Mesenchymal stem cell (in vitro differentiated cells and primary cell): ENCODE measurements at regions not wholly inside any gene's neighbourhood (a gene's known extent, or its start where the extent isn't known, plus 50 kb on each side); places are given as distances from the start of the nearest gene placed in this dataset.

Experiments used
- DNase-seq: peaks from one replicate; pipeline ENCODE4 v3.0.0-alpha.2; 2013
- H2AFZ ChIP-seq: one replicate; pipeline ENCODE4 v1.6.1; 2013; ENCODE audit warnings: low read depth, mild to moderate bottlenecking, control low read depth, inconsistent platforms, low read length, moderate library complexity
- H2AK5ac ChIP-seq: 2 replicates; pipeline ENCODE4 v1.6.1; 2013; ENCODE audit warnings: low read length, moderate library complexity, mild to moderate bottlenecking, inconsistent platforms; ENCODE audit not compliant: severe bottlenecking
- H2BK120ac ChIP-seq: one replicate; pipeline ENCODE4 v1.6.1; 2013; ENCODE audit warnings: low read depth, mild to moderate bottlenecking, inconsistent platforms, low read length, moderate library complexity
- H2BK12ac ChIP-seq, 2 experiments: one replicate each; pipeline ENCODE4 v1.6.1; 2013; ENCODE audit warnings: inconsistent platforms in 2 of 2, low read length in 2 of 2, mild to moderate bottlenecking in 2 of 2, moderate library complexity in 2 of 2, control low read depth in 1 of 2
- H2BK15ac ChIP-seq: one replicate; pipeline ENCODE4 v1.6.1; 2013; ENCODE audit warnings: mild to moderate bottlenecking, low read depth, inconsistent platforms; ENCODE audit not compliant: poor library complexity, severe bottlenecking
- H2BK5ac ChIP-seq: 2 replicates; pipeline ENCODE4 v1.6.1; 2013; ENCODE audit warnings: low read depth, mild to moderate bottlenecking, low read length, control low read depth, inconsistent platforms; ENCODE audit not compliant: poor library complexity, severe bottlenecking
- H3K14ac ChIP-seq, 2 experiments: one replicate each; pipeline ENCODE4 v1.6.1; 2013; ENCODE audit warnings: inconsistent platforms in 2 of 2, low read length in 2 of 2, control low read depth in 1 of 2, mild to moderate bottlenecking in 1 of 2, moderate library complexity in 1 of 2
- H3K18ac ChIP-seq, 2 experiments: one replicate each; pipeline ENCODE4 v1.6.1; 2013; ENCODE audit warnings: inconsistent platforms in 2 of 2, low read length in 2 of 2, control low read depth in 1 of 2, low read depth in 1 of 2, mild to moderate bottlenecking in 1 of 2
- H3K23ac ChIP-seq, 2 experiments: one replicate each; pipeline ENCODE4 v1.6.1; 2013; ENCODE audit warnings: inconsistent platforms in 2 of 2, low read length in 2 of 2, mild to moderate bottlenecking in 2 of 2, moderate library complexity in 2 of 2, control low read depth in 1 of 2
- H3K27ac ChIP-seq: 2 replicates; pipeline ENCODE4 v1.5.1; 2013; ENCODE audit warnings: mild to moderate bottlenecking, moderate library complexity, low read length, control low read depth, inconsistent platforms; ENCODE audit not compliant: poor library complexity, severe bottlenecking
- H3K27me3 ChIP-seq, 2 experiments: 2 replicates each; pipeline versions ENCODE4 v1.6.1 to v1.7.0; 2013; ENCODE audit warnings: low read length in 2 of 2, mild to moderate bottlenecking in 2 of 2, moderate library complexity in 2 of 2, control low read depth in 1 of 2, inconsistent platforms in 1 of 2; ENCODE audit not compliant: control insufficient read depth in 1 of 2, insufficient read depth in 1 of 2
- H3K36me3 ChIP-seq, 2 experiments: 2 replicates each; pipeline versions ENCODE4 v1.6.1 to v1.7.0; 2013; ENCODE audit warnings: low read length in 2 of 2, control low read depth in 1 of 2, inconsistent platforms in 1 of 2, low read depth in 1 of 2, mild to moderate bottlenecking in 1 of 2; ENCODE audit not compliant: insufficient read depth in 2 of 2, control insufficient read depth in 1 of 2
- H3K4ac ChIP-seq, 2 experiments: one replicate each; pipeline ENCODE4 v1.6.1; 2013; ENCODE audit warnings: inconsistent platforms in 2 of 2, low read length in 2 of 2, mild to moderate bottlenecking in 2 of 2, moderate library complexity in 2 of 2, control low read depth in 1 of 2, low read depth in 1 of 2
- H3K4me1 ChIP-seq: 2 replicates; pipeline ENCODE4 v1.6.1; 2013; ENCODE audit warnings: low read depth, low read length, control low read depth; ENCODE audit not compliant: control insufficient read depth, insufficient read depth
- H3K4me2 ChIP-seq: 2 replicates; pipeline ENCODE4 v1.6.1; 2013; ENCODE audit warnings: low read length, mild to moderate bottlenecking, inconsistent platforms; ENCODE audit not compliant: poor library complexity, severe bottlenecking
- H3K4me3 ChIP-seq, 2 experiments: 2 replicates each; pipeline versions ENCODE4 v1.5.1 to v1.7.0; 2013; ENCODE audit warnings: low read length in 2 of 2, mild to moderate bottlenecking in 2 of 2, control low read depth in 1 of 2, low read depth in 1 of 2; ENCODE audit not compliant: insufficient read depth in 1 of 2
- H3K79me1 ChIP-seq: replicated peaks from 2 replicates; pipeline ENCODE4 v1.6.1; 2013; ENCODE audit warnings: mild to moderate bottlenecking, control low read depth, low read length, inconsistent platforms; ENCODE audit not compliant: poor library complexity, severe bottlenecking
- H3K9ac ChIP-seq: 2 replicates; pipeline ENCODE4 v1.7.0; 2013; ENCODE audit warnings: mild to moderate bottlenecking, low read length, moderate library complexity
- H3K9me3 ChIP-seq: 2 replicates; pipeline ENCODE4 v1.7.0; 2013; ENCODE audit warnings: mild to moderate bottlenecking, low read length; ENCODE audit not compliant: control insufficient read depth
- H4K8ac ChIP-seq: one replicate; pipeline ENCODE4 v1.6.1; 2013; ENCODE audit warnings: inconsistent platforms, mild to moderate bottlenecking, low read length, moderate library complexity
- H4K91ac ChIP-seq: one replicate; pipeline ENCODE4 v1.6.1; 2013; ENCODE audit warnings: mild to moderate bottlenecking, low read length, inconsistent platforms
- WGBS: methylation state at CpG from one replicate; pipeline ENCODE4 v1.1.7; 2013; ENCODE audit warnings: mixed read lengths; 5-methylcytosine and 5-hydroxymethylcytosine counted together

- Histone ChIP-seq H2BK5ac (no peak overlapping the region), H2BK12ac (no peak overlapping the region), H3K9me3 (no peaks in the 10 kb centered on the region), H3K4me2 (no peak overlapping the region), H3K9ac (no peak overlapping the region), H3K4me3 (no peak overlapping the region), H2BK15ac (no peak overlapping the region), H3K4ac (no peak overlapping the region), H3K36me3 (no peaks in the 10 kb centered on the region), H3K79me1 (no peaks in the 10 kb centered on the region), H2AFZ (no peak overlapping the region), H2AK5ac (no peak overlapping the region), H3K18ac (no peak overlapping the region), H3K23ac (no peak overlapping the region), H4K8ac (no peak overlapping the region), H3K27me3 (no peaks in the 10 kb centered on the region), H3K4me1 (no peaks in the 10 kb centered on the region), H3K14ac (no peak overlapping the region), H3K27ac (no peak overlapping the region), H2BK120ac (no peak overlapping the region), H4K91ac (no peak overlapping the region)
- WGBS, result 83% methylated on average over 8 of the region's 8 CpGs
- no peak for DNase-seq
Measured at GRCh38 chr3:18791182-18791581, 357.1 kb upstream of the KCNH8 start.

- DNase-seq, result no peak
- Histone ChIP-seq H3K9me3 (no peaks in the 10 kb centered on the region), H2BK15ac (no peak overlapping the region), H2BK5ac (no peak overlapping the region), H3K18ac (no peak overlapping the region), H2AFZ (no peak overlapping the region), H3K4me3 (no peak overlapping the region), H2BK12ac (no peak overlapping the region), H3K79me1 (no peaks in the 10 kb centered on the region), H3K36me3 (no peaks in the 10 kb centered on the region), H2AK5ac (no peak overlapping the region), H3K4me2 (no peak overlapping the region), H3K4me1 (no peaks in the 10 kb centered on the region), H3K23ac (no peak overlapping the region), H2BK120ac (no peak overlapping the region), H3K9ac (no peak overlapping the region), H4K8ac (no peak overlapping the region), H3K27me3 (no peaks in the 10 kb centered on the region), H3K4ac (no peak overlapping the region), H3K14ac (no peak overlapping the region), H4K91ac (no peak overlapping the region), H3K27ac (no peak overlapping the region)
- WGBS, result 91% methylated on average over 2 of the region's 2 CpGs
Measured at GRCh38 chr3:18790384-18790783, 357.9 kb upstream of the KCNH8 start.

GRCh38 chr3:18789734-18790133 lies 358.6 kb upstream of the KCNH8 start:
- Histone ChIP-seq H3K9ac (no peak overlapping the region), H3K4ac (no peak overlapping the region), H2AK5ac (no peak overlapping the region), H3K79me1 (no peaks in the 10 kb centered on the region), H3K23ac (no peak overlapping the region), H3K4me1 (no peaks in the 10 kb centered on the region), H2BK5ac (no peak overlapping the region), H2BK12ac (no peak overlapping the region), H4K8ac (no peak overlapping the region), H3K18ac (no peak overlapping the region), H2AFZ (no peak overlapping the region), H3K27me3 (no peaks in the 10 kb centered on the region), H3K14ac (no peak overlapping the region), H3K4me3 (no peak overlapping the region), H3K9me3 (no peaks in the 10 kb centered on the region), H4K91ac (no peak overlapping the region), H2BK120ac (no peak overlapping the region), H2BK15ac (no peak overlapping the region), H3K36me3 (no peaks in the 10 kb centered on the region), H3K4me2 (no peak overlapping the region), H3K27ac (no peak overlapping the region)
- 92% methylated on average over 1 of the region's 1 CpG for WGBS
- DNase-seq, result no peak

GRCh38 chr3:18787441-18787840 lies 360.9 kb upstream of the KCNH8 start:
- H3K27ac ChIP-seq, result no peak overlapping the region
- no peak overlapping the region for H2BK120ac ChIP-seq
- no peak overlapping the region for H3K14ac ChIP-seq
- H3K4ac ChIP-seq, result no peak overlapping the region
- H4K91ac ChIP-seq, result no peak overlapping the region
- no peak overlapping the region for H2BK5ac ChIP-seq
- H3K4me1 ChIP-seq, result no peaks in the 10 kb centered on the region
- H2AFZ ChIP-seq, result no peak overlapping the region
- no peaks in the 10 kb centered on the region for H3K36me3 ChIP-seq
- no peak overlapping the region for H3K4me3 ChIP-seq
- H3K9ac ChIP-seq, result no peak overlapping the region
- no peak overlapping the region for H3K4me2 ChIP-seq
- no peaks in the 10 kb centered on the region for H3K79me1 ChIP-seq
- no peak overlapping the region for H2BK12ac ChIP-seq
- H2BK15ac ChIP-seq, result no peak overlapping the region
- no peak overlapping the region for H2AK5ac ChIP-seq
- no peak overlapping the region for H4K8ac ChIP-seq
- no peak for DNase-seq
- H3K9me3 ChIP-seq, result no peaks in the 10 kb centered on the region
- no peak overlapping the region for H3K23ac ChIP-seq
- H3K27me3 ChIP-seq, result no peaks in the 10 kb centered on the region
- no peak overlapping the region for H3K18ac ChIP-seq
- 100% methylated on average over 1 of the region's 2 CpGs for WGBS
